Colonic mucosa (tissue), 4 donors: ENCODE measurements at regions not wholly inside any gene's neighbourhood (a gene's known extent, or its start where the extent isn't known, plus 50 kb on each side); places are given as distances from the start of the nearest gene placed in this dataset.
A peak's percentile ranks its signal among the peaks of the same experiment; 100 is the strongest.

ENCODE experiments used
- DNase-seq: peaks from one replicate; pipeline ENCODE4 v3.0.0-alpha.2; 2020
- H3K27ac ChIP-seq: fragments of 200-600 bp; one replicate; pipeline ENCODE4 v1.8.0; 2021
- H3K27me3 ChIP-seq: fragments of 200-600 bp; one replicate; pipeline ENCODE4 v1.8.0; 2021
- H3K36me3 ChIP-seq: fragments of 200-600 bp; one replicate; pipeline ENCODE4 v1.8.0; 2021
- H3K4me1 ChIP-seq: fragments of 200-600 bp; one replicate; pipeline ENCODE4 v1.8.0; 2021; ENCODE audit warnings: mild to moderate bottlenecking
- H3K4me3 ChIP-seq: fragments of 200-600 bp; one replicate; pipeline ENCODE4 v1.8.0; 2021
- H3K9ac ChIP-seq, 2 donors: one replicate each; pipeline ENCODE4 v1.7.0; 2013; ENCODE audit warnings: control low read depth in 2 of 2, low read depth in 2 of 2, low read length in 2 of 2
- H3K9me3 ChIP-seq: fragments of 200-600 bp; one replicate; pipeline ENCODE4 v1.8.0; 2021
- CTCF ChIP-seq: fragments of 200-600 bp; IDR thresholded peaks from one replicate; pipeline ENCODE4 v1.8.0; 2022; ENCODE audit warnings: antibody characterized with exemption, mild to moderate bottlenecking
- intact Hi-C: fragments of 100-400 bp; cut with DNase I; formaldehyde crosslinking; loops from one replicate; pipeline ENCODE4 v1.14.1; 2022
- donor health status: healthy.
- donor health status: DM: no; HTN: no; CAD: no.
- donor health status: DM: no; HTN: no; CAD: no.

GRCh38 chr6:104326173-104327001 is 533.3 kb downstream of the HACE1 start:
- Histone ChIP-seq H3K27ac (no peak overlapping the region), H3K9ac (no peak overlapping the region), H3K9me3 (no peaks in the 10 kb centered on the region), H3K4me3 (no peak overlapping the region), H3K4me1 (no peaks in the 10 kb centered on the region), H3K27me3 (no peaks in the 10 kb centered on the region), H3K36me3 (no peaks in the 10 kb centered on the region)
- DNase-seq: no peak
- TF ChIP-seq CTCF: no peak
- intact Hi-C loops: no loop called here

- intact Hi-C loops: no loop called here
- Histone ChIP-seq H3K4me1 (no peaks in the 10 kb centered on the region), H3K27me3 (no peaks in the 10 kb centered on the region), H3K9ac (no peak overlapping the region), H3K4me3 (no peak overlapping the region), H3K36me3 (no peaks in the 10 kb centered on the region), H3K9me3 (no peaks in the 10 kb centered on the region), H3K27ac (no peak overlapping the region)
- no peak for DNase-seq
- TF ChIP-seq CTCF: peak; percentile 24
Observed at GRCh38 chr6:104325341-104326172, 534.2 kb downstream of the HACE1 start.

GRCh38 chr6:104324301-104324700 is 535.4 kb downstream of the HACE1 start:
- no peak for TF ChIP-seq CTCF
- H3K9me3 ChIP-seq: no peaks in the 10 kb centered on the region
- no peaks in the 10 kb centered on the region for H3K36me3 ChIP-seq
- H3K4me1 ChIP-seq: no peaks in the 10 kb centered on the region
- no peak overlapping the region for H3K27ac ChIP-seq
- DNase-seq: no peak
- no peaks in the 10 kb centered on the region for H3K27me3 ChIP-seq
- no peak overlapping the region for H3K4me3 ChIP-seq
- no peak overlapping the region for H3K9ac ChIP-seq
- intact Hi-C loops: no loop called here

- Histone ChIP-seq H3K9ac (no peak overlapping the region), H3K4me3 (no peak overlapping the region), H3K4me1 (no peaks in the 10 kb centered on the region), H3K9me3 (no peaks in the 10 kb centered on the region), H3K36me3 (no peaks in the 10 kb centered on the region), H3K27ac (no peak overlapping the region), H3K27me3 (no peaks in the 10 kb centered on the region)
- DNase-seq: no peak
- no peak for TF ChIP-seq CTCF
- intact Hi-C loops: no loop called here
Observed at GRCh38 chr6:104322841-104323240, 536.9 kb downstream of the HACE1 start.

GRCh38 chr6:104321301-104321700 is 538.4 kb downstream of the HACE1 start:
- no peak for TF ChIP-seq CTCF

More at GRCh38 chr6:104321301-104321700, 538.4 kb downstream of the HACE1 start:
- H3K9ac ChIP-seq: no peak overlapping the region
- H3K4me3 ChIP-seq: no peak overlapping the region
- H3K27ac ChIP-seq: no peak overlapping the region
- H3K27me3 ChIP-seq: no peaks in the 10 kb centered on the region
- H3K9me3 ChIP-seq: no peaks in the 10 kb centered on the region
- no peak for DNase-seq
- H3K36me3 ChIP-seq: no peaks in the 10 kb centered on the region
- no peaks in the 10 kb centered on the region for H3K4me1 ChIP-seq
- intact Hi-C loops: no loop called here
